Mesendoderm (in vitro differentiated cells): ENCODE measurements at regions not wholly inside any gene's neighbourhood (a gene's known extent, or its start where the extent isn't known, plus 50 kb on each side); places are given as distances from the start of the nearest gene placed in this dataset.

ENCODE experiments used
- DNase-seq: peaks from one replicate; pipeline ENCODE4 v3.0.0; 2013
- H2AK5ac ChIP-seq: 2 replicates; pipeline ENCODE4 v1.6.1; 2013; ENCODE audit warnings: low read length, inconsistent platforms
- H2BK120ac ChIP-seq: 2 replicates; pipeline ENCODE4 v1.6.1; 2013; ENCODE audit warnings: low read depth, mild to moderate bottlenecking, low read length, moderate library complexity, mixed read lengths
- H2BK15ac ChIP-seq: replicated peaks from 2 replicates; pipeline ENCODE4 v1.6.1; 2013; ENCODE audit warnings: low read depth, mild to moderate bottlenecking, moderate library complexity
- H2BK5ac ChIP-seq: 2 replicates; pipeline ENCODE4 v1.6.1; 2013; ENCODE audit warnings: low read length, inconsistent platforms
- H3K18ac ChIP-seq: 2 replicates; pipeline ENCODE4 v1.6.1; 2013; ENCODE audit warnings: mild to moderate bottlenecking, low read length, mixed read lengths
- H3K23ac ChIP-seq: one replicate; pipeline ENCODE4 v1.6.1; 2013; ENCODE audit warnings: low read length
- H3K27ac ChIP-seq: 2 replicates; pipeline ENCODE4 v1.5.1; 2013; ENCODE audit warnings: low read depth, mild to moderate bottlenecking, inconsistent platforms, low read length, moderate library complexity
- H3K27me3 ChIP-seq: 2 replicates; pipeline ENCODE4 v1.6.1; 2013; ENCODE audit warnings: low read length, control low read depth, mild to moderate bottlenecking, inconsistent platforms; ENCODE audit not compliant: insufficient read depth, poor library complexity
- H3K36me3 ChIP-seq: 2 replicates; pipeline ENCODE4 v1.6.1; 2013; ENCODE audit warnings: low read length, inconsistent platforms; ENCODE audit not compliant: control insufficient read depth, insufficient read depth
- H3K4ac ChIP-seq: one replicate; pipeline ENCODE4 v1.6.1; 2013; ENCODE audit warnings: low read depth, mild to moderate bottlenecking, low read length, moderate library complexity
- H3K4me1 ChIP-seq: 2 replicates; pipeline ENCODE4 v1.6.1; 2013; ENCODE audit warnings: low read depth, low read length, inconsistent platforms; ENCODE audit not compliant: control insufficient read depth
- H3K4me2 ChIP-seq: 2 replicates; pipeline ENCODE4 v1.6.1; 2013; ENCODE audit warnings: low read length
- H3K4me3 ChIP-seq: 2 replicates; pipeline ENCODE4 v1.5.1; 2013; ENCODE audit warnings: mild to moderate bottlenecking, low read length
- H3K56ac ChIP-seq: one replicate; pipeline ENCODE4 v1.6.1; 2013; ENCODE audit warnings: low read length
- H3K79me1 ChIP-seq: 2 replicates; pipeline ENCODE4 v1.6.1; 2013; ENCODE audit warnings: low read length, inconsistent platforms
- H3K79me2 ChIP-seq: 2 replicates; pipeline ENCODE4 v1.6.1; 2013; ENCODE audit warnings: mild to moderate bottlenecking, low read length; ENCODE audit not compliant: control insufficient read depth, insufficient read depth
- H3K9ac ChIP-seq: 2 replicates; pipeline ENCODE4 v1.6.1; 2013; ENCODE audit warnings: low read length, inconsistent platforms
- H4K5ac ChIP-seq: one replicate; pipeline ENCODE4 v1.6.1; 2013; ENCODE audit warnings: low read length
- H4K8ac ChIP-seq: one replicate; pipeline ENCODE4 v1.6.1; 2013; ENCODE audit warnings: low read depth, mild to moderate bottlenecking, control low read depth, low read length, moderate library complexity
- WGBS: extraction: QIAGEN DNeasy Blood & Tissue Kit; methylation state at CpG from one replicate; pipeline ENCODE4 v1.1.7; 2013; ENCODE audit warnings: low lambda C conversion rate, missing lambda C conversion rate; ENCODE audit not compliant: insufficient coverage; ENCODE audit errors: extremely low coverage; 5-methylcytosine and 5-hydroxymethylcytosine counted together

DNA sequence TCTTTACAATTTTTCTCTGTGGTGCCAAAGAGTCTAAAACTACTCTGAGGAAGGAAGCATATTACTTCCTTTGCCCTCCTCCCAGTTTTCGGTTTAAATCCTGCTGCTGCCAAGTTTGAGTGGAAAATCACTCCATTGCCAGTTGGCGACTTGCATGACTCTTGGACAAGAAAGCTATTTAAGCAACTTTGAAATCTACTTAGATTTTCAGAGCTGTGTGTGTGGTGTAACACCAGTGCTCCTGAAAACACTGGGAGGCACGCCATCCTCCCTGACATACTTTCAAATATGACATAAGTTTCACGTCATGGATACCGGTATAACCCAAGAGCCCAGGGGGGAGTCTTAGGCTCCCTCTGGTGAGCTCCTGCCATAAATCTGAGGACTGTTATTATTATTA is 83.5 kb upstream of the RIOK2 start:
- H3K4me3 ChIP-seq: no peak overlapping the region
- no peak overlapping the region for H3K4me2 ChIP-seq
- H2AK5ac ChIP-seq: no peak overlapping the region
- no peak overlapping the region for H3K23ac ChIP-seq
- no peaks in the 10 kb centered on the region for H3K79me1 ChIP-seq
- H3K4me1 ChIP-seq: no peaks in the 10 kb centered on the region
- H3K9ac ChIP-seq: no peak overlapping the region
- H3K79me2 ChIP-seq: no peaks in the 10 kb centered on the region
- no peak for DNase-seq
- no peak overlapping the region for H2BK120ac ChIP-seq
- H3K27ac ChIP-seq: no peak overlapping the region
- no peak overlapping the region for H3K18ac ChIP-seq
- no peak overlapping the region for H4K5ac ChIP-seq
- no peaks in the 10 kb centered on the region for H3K27me3 ChIP-seq
- WGBS: no CpG with 5 or more reads among the region's 5 CpGs
- H3K36me3 ChIP-seq: no peaks in the 10 kb centered on the region
- no peak overlapping the region for H3K56ac ChIP-seq
- no peak overlapping the region for H4K8ac ChIP-seq
- H3K4ac ChIP-seq: no peak overlapping the region
- no peak overlapping the region for H2BK5ac ChIP-seq
- H2BK15ac ChIP-seq: no peak overlapping the region

DNA sequence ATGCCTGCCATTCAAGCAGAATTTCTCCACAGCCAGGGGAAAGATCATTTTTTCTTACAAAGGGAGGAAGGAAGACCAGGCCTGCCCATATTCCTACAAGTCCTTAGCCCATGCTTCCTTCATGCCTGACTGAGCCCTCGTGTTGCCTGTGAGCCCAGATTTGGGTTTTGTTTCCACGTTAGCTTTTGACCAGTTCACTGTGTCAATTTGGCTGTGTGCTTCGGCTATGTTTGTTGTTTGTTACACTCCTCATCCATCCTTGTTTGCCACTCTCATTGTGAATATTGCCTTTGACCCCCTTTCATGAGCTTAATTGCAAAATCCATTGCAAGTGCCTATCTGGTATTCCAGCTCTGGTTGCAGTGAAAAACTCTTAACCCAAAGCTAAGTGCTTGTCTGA is 84.7 kb upstream of the RIOK2 start:
- no CpG with 5 or more reads among the region's 3 CpGs for WGBS
- DNase-seq: no peak
- no peak overlapping the region for H3K56ac ChIP-seq

DNA sequence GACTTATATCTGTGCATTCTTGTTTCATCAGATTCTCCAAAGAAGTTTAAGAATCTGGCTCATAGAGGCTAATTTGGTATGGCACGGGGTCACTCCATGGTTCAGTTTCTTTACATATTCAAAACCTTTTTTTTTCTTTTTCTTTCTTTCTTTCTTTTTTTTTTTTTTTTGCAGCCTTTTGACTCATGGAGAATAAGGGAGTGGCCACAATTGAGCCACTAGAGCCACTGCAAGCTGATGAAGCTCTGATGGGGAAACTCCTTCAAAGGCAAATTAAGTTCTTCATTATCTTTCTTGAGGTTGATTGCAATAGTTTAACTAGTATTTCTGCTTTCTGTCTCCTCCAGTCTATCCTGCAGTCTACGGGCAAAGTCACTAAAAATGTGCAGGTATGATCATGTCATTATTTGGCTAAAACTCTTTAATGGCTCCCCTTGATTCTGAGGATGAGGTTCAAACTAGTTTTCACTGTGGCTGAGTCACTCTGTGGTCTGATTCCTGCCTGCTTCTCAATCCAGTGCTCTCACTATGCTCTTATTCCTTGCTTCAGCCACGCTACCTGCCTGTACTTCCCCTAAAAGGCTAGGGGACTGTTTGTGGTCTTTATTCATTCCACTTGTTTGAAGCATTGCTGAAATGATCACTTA is 93.5 kb upstream of the RIOK2 start:
- WGBS: no CpG with 5 or more reads among the region's 3 CpGs
- Histone ChIP-seq H4K5ac (no peak overlapping the region), H3K4ac (no peak overlapping the region), H3K56ac (no peak overlapping the region), H3K18ac (no peak overlapping the region), H3K27ac (no peak overlapping the region), H3K4me3 (no peak overlapping the region), H3K27me3 (no peaks in the 10 kb centered on the region), H3K79me2 (no peaks in the 10 kb centered on the region), H2BK120ac (no peak overlapping the region), H2BK15ac (no peak overlapping the region), H3K4me2 (no peak overlapping the region), H3K4me1 (no peaks in the 10 kb centered on the region), H3K9ac (no peak overlapping the region), H3K36me3 (no peaks in the 10 kb centered on the region), H4K8ac (no peak overlapping the region), H2BK5ac (no peak overlapping the region), H3K23ac (no peak overlapping the region), H2AK5ac (no peak overlapping the region), H3K79me1 (no peaks in the 10 kb centered on the region)
- DNase-seq: no peak

More for the DNA sequence above, 84.7 kb upstream of the RIOK2 start:
- no peak overlapping the region for H4K5ac ChIP-seq
- no peak overlapping the region for H2AK5ac ChIP-seq
- H3K4me2 ChIP-seq: no peak overlapping the region
- H2BK120ac ChIP-seq: no peak overlapping the region
- H2BK15ac ChIP-seq: no peak overlapping the region
- H2BK5ac ChIP-seq: no peak overlapping the region
- H3K27ac ChIP-seq: no peak overlapping the region
- H4K8ac ChIP-seq: no peak overlapping the region
- no peak overlapping the region for H3K9ac ChIP-seq
- no peak overlapping the region for H3K18ac ChIP-seq
- no peaks in the 10 kb centered on the region for H3K79me2 ChIP-seq
- no peak overlapping the region for H3K4me3 ChIP-seq
- no peak overlapping the region for H3K23ac ChIP-seq
- no peaks in the 10 kb centered on the region for H3K79me1 ChIP-seq
- H3K4ac ChIP-seq: no peak overlapping the region
- no peaks in the 10 kb centered on the region for H3K36me3 ChIP-seq
- H3K27me3 ChIP-seq: no peaks in the 10 kb centered on the region
- no peaks in the 10 kb centered on the region for H3K4me1 ChIP-seq

DNA sequence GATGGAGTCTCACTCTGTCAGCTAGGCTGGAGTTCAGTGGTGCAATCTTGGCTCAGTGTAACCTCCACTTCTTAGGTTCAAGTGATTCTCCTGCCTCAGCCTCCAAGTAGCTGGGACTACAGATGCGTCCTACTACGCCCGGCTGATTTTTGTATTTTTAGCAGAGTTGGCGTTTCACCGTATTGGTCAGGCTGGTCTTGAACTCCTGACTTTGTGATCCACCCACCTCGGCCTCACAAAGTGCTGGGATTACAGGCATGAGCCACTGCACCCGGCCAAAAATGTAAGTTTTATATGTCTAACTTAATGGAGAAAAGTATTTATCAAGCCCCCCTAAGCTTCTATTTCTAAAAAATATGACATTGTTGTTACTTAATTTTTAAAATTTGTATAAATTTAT is 98.2 kb upstream of the RIOK2 start:
- whole genome bisulfite sequencing: no CpG with 5 or more reads among the region's 7 CpGs
- no peaks in the 10 kb centered on the region for H3K27me3 ChIP-seq
- no peak overlapping the region for H3K27ac ChIP-seq
- H2BK120ac ChIP-seq: no peak overlapping the region
- no peak overlapping the region for H4K5ac ChIP-seq
- no peak overlapping the region for H2AK5ac ChIP-seq
- no peak for DNase-seq
- no peak overlapping the region for H4K8ac ChIP-seq
- H3K9ac ChIP-seq: no peak overlapping the region
- H2BK5ac ChIP-seq: no peak overlapping the region
- H3K4me1 ChIP-seq: no peaks in the 10 kb centered on the region
- no peak overlapping the region for H3K4ac ChIP-seq
- H2BK15ac ChIP-seq: no peak overlapping the region
- no peak overlapping the region for H3K23ac ChIP-seq
- H3K4me3 ChIP-seq: no peak overlapping the region
- H3K36me3 ChIP-seq: no peaks in the 10 kb centered on the region
- H3K79me1 ChIP-seq: no peaks in the 10 kb centered on the region
- H3K79me2 ChIP-seq: no peaks in the 10 kb centered on the region
- no peak overlapping the region for H3K4me2 ChIP-seq
- no peak overlapping the region for H3K18ac ChIP-seq
- no peak overlapping the region for H3K56ac ChIP-seq

DNA sequence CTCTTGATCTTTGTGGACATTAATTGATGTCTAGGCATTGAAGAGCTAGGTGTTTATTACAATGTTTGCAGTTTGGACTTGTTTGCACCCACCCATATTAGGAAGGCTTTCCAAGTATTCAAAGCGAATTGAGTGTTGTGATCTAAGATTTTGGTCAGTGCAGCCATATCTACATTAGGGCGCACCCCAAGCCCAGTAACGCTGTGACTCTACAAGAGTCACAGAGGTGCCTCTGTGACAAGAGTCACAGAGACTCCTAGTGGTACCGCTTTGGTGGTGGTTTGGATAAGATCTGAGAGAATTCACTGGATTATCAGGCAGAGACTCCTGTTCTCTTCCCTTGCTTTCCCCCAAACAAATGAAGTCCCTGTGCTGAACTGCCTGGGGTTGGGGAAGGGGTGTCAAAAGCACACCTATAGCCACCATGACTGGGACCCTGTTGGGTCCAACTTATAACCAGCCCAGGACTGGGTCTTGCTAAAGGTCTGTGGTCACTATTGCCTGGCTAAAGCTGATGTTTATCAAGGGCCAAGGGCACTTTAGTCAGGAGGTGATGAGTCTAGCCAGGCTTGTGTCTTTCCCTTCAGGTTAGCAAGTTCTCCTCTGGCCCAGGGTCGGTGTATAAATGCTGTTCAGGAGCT is 114.1 kb upstream of the RIOK2 start:
- Histone ChIP-seq H3K79me1 (no peaks in the 10 kb centered on the region), H3K79me2 (no peaks in the 10 kb centered on the region), H2AK5ac (no peak overlapping the region), H3K36me3 (no peaks in the 10 kb centered on the region), H3K56ac (no peak overlapping the region), H3K27me3 (no peaks in the 10 kb centered on the region), H3K27ac (no peak overlapping the region), H2BK120ac (no peak overlapping the region), H4K8ac (no peak overlapping the region), H4K5ac (no peak overlapping the region), H3K9ac (no peak overlapping the region), H3K18ac (no peak overlapping the region), H3K4me1 (no peaks in the 10 kb centered on the region), H2BK5ac (no peak overlapping the region), H2BK15ac (no peak overlapping the region), H3K4me2 (no peak overlapping the region), H3K4ac (no peak overlapping the region), H3K23ac (no peak overlapping the region), H3K4me3 (no peak overlapping the region)
- WGBS: no CpG with 5 or more reads among the region's 5 CpGs
- DNase-seq: peak; percentile 91

DNA sequence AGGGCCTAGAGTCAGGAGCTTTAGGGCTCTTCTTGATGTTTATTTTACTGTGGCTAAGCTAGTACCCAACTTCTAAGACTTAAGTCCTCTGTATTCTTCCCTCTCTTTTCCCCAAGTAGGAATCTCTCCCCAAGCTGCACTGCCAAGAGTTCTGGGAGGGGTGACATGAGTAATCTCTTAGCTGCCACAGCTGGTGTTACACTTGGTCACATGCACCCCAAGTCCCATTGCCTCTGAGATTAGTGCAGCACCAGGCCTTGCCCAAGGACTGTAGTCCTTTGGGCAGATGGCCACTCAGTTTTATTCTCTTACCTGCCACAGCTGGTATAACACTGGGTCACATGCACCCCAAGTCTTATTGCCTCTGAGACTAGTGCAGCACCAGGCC is 114.7 kb upstream of the RIOK2 start:
- no peak overlapping the region for H3K4me3 ChIP-seq
- no peaks in the 10 kb centered on the region for H3K4me1 ChIP-seq
- H2BK15ac ChIP-seq: no peak overlapping the region
- DNase-seq: no peak
- H3K23ac ChIP-seq: no peak overlapping the region
- no peaks in the 10 kb centered on the region for H3K27me3 ChIP-seq
- no peak overlapping the region for H2AK5ac ChIP-seq
- H3K9ac ChIP-seq: no peak overlapping the region
- H3K4me2 ChIP-seq: no peak overlapping the region
- H4K5ac ChIP-seq: no peak overlapping the region
- H3K36me3 ChIP-seq: no peaks in the 10 kb centered on the region
- H3K79me2 ChIP-seq: no peaks in the 10 kb centered on the region
- no peak overlapping the region for H2BK120ac ChIP-seq
- H2BK5ac ChIP-seq: no peak overlapping the region
- no peak overlapping the region for H3K4ac ChIP-seq
- no peak overlapping the region for H3K18ac ChIP-seq
- no peaks in the 10 kb centered on the region for H3K79me1 ChIP-seq
- no peak overlapping the region for H3K27ac ChIP-seq
- H3K56ac ChIP-seq: no peak overlapping the region
- no peak overlapping the region for H4K8ac ChIP-seq
